GM12892 (cell line): ENCODE measurements at regions not wholly inside any gene's neighbourhood (a gene's known extent, or its start where the extent isn't known, plus 50 kb on each side); places are given as distances from the start of the nearest gene placed in this dataset.
"Not testable (repeated sequence)": the region's sequence is repeated elsewhere in the genome, so short reads cannot be mapped to it uniquely, and the experiment has no call there.

Experiments used
- POLR2A ChIP-seq: IDR thresholded peaks from 2 replicates; pipeline ENCODE4 v1.6.1; 2011; ENCODE audit warnings: low read depth, low read length, control low read depth
- POLR2AphosphoS5 ChIP-seq: IDR thresholded peaks from 2 replicates; pipeline ENCODE4 v1.6.1; 2011; ENCODE audit warnings: low read depth, low read length, control low read depth
- TAF1 ChIP-seq: IDR thresholded peaks from 2 replicates; pipeline ENCODE4 v1.6.1; 2011; ENCODE audit warnings: low read depth, mild to moderate bottlenecking, control low read depth, low read length, borderline replicate concordance

DNA sequence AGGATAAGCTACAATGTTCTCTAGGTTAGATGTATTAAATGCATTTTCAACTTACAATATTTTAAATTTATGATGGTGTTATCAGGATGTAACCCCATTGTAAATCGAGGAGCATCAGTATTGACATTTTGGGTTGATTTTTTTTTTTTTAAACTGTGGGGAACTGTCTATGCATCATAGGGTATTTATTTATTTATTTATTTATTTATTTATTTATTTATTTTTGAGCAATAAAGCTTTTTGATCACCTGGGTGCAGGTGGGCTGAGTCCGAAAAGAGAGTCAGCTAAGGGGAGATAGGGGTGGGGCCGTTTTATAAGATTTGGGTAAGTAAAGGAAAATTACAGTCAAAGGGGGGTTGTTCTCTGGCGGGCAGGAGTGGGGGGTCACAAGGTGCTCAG lies 367.5 kb downstream of the OXSM start:
- not testable (repeated sequence) for TF ChIP-seq POLR2A, POLR2AphosphoS5, TAF1
